ENCODE measurements at regions not wholly inside any gene's neighbourhood (a gene's known extent, or its start where the extent isn't known, plus 50 kb on each side); places are given as distances from the start of the nearest gene placed in this dataset.
A peak's percentile ranks its signal among the peaks of the same experiment; 100 is the strongest.

DNA sequence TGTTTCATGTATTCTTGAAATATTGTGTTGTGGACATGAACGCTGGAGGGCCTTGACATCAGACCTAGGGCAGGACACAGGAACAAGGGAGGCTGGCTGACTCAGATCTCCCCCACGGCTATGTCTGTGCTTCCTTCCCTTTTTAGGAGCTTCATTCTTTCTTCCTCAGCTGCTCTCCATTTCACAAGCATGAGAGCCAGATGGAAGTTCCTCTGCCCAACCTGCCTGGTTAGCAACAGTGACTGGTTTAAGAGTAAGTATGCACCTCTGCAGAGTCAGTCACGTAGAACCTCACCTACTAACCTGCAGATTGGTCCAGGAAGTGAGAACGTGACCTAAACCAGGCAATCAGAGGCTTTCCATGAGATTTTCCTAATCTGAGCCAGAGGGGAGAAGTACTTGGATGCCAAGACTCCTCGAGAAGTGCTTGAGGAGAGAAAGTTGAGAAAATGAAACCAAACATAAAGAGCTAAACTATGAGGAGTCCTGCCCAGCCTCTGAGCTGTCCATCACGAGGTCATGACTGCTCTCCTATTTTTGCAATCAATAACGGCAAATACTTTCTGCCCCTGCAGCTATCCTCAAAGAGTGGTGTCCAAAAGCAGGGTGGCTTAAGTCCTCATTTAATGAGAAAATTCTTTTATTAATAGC, 465.2 kb upstream of the CITED2 start:
- DNase-seq (ENCODE audit: low read depth) = peak; percentile 4
- TF ChIP-seq, protein P1, sequence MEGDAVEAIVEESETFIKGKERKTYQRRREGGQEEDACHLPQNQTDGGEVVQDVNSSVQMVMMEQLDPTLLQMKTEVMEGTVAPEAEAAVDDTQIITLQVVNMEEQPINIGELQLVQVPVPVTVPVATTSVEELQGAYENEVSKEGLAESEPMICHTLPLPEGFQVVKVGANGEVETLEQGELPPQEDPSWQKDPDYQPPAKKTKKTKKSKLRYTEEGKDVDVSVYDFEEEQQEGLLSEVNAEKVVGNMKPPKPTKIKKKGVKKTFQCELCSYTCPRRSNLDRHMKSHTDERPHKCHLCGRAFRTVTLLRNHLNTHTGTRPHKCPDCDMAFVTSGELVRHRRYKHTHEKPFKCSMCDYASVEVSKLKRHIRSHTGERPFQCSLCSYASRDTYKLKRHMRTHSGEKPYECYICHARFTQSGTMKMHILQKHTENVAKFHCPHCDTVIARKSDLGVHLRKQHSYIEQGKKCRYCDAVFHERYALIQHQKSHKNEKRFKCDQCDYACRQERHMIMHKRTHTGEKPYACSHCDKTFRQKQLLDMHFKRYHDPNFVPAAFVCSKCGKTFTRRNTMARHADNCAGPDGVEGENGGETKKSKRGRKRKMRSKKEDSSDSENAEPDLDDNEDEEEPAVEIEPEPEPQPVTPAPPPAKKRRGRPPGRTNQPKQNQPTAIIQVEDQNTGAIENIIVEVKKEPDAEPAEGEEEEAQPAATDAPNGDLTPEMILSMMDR (IDR thresholded peaks at IDR 0.05; ENCODE audit: insufficient read depth, low read depth, low read length, missing control alignments) = no peak
- H3K4me3 ChIP-seq (ENCODE audit: low read depth, low read length) = no peak overlapping the region

- DNase-seq (ENCODE audit: low read depth) = no peak
- TF ChIP-seq, protein P1 (IDR thresholded peaks at IDR 0.05; ENCODE audit: insufficient read depth, low read depth, low read length, missing control alignments) = no peak
- H3K4me3 ChIP-seq (ENCODE audit: low read depth, low read length) = no peak overlapping the region
Observed at GRCh38 chr6:139834232-139834631, 459.8 kb upstream of the CITED2 start.

DNA sequence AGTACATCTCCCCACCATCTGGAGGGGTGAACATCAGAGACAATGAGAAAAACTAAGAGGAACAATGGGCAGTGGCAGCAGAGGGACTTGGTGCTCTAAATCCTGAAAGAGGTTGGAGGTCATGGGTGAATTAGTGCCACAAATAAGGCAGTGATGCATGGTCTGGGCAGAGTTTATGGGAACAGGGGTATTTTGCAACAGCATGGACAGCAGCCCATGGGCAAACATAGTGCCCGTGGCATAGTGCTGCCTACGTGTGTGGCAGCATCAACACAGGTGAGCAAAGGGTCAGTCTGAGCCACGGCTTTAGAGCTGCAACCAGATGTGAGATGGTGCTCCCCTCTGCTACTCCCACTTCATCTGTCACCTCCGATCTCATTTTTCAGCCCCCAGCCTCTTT, 459.1 kb upstream of the CITED2 start:
- DNase-seq (ENCODE audit: low read depth) = no peak
- TF ChIP-seq, protein P1 (IDR thresholded peaks at IDR 0.05; ENCODE audit: insufficient read depth, low read depth, low read length, missing control alignments) = no peak
- no peak overlapping the region for H3K4me3 ChIP-seq (ENCODE audit: low read depth, low read length)

- DNase-seq (ENCODE audit: low read depth) = no peak
- TF ChIP-seq, protein P1 (IDR thresholded peaks at IDR 0.05; ENCODE audit: insufficient read depth, low read depth, low read length, missing control alignments) = no peak
- no peak overlapping the region for H3K4me3 ChIP-seq (ENCODE audit: low read depth, low read length)
Observed at GRCh38 chr6:139832493-139833305, 458.3 kb upstream of the CITED2 start.

GRCh38 chr6:139829576-139829975, 455.1 kb upstream of the CITED2 start:
- H3K4me3 ChIP-seq (ENCODE audit: low read depth, low read length) = no peak overlapping the region
- TF ChIP-seq, protein P1 (IDR thresholded peaks at IDR 0.05; ENCODE audit: insufficient read depth, low read depth, low read length, missing control alignments) = no peak
- DNase-seq (ENCODE audit: low read depth) = no peak

- no peak overlapping the region for H3K4me3 ChIP-seq (ENCODE audit: low read depth, low read length)
- TF ChIP-seq, protein P1 (IDR thresholded peaks at IDR 0.05; ENCODE audit: insufficient read depth, low read depth, low read length, missing control alignments) = no peak
- no peak for DNase-seq (ENCODE audit: low read depth)
Observed at GRCh38 chr6:139828751-139829519, 454.5 kb upstream of the CITED2 start.

Data from GM12865 (cell line).